ENCODE measurements at regions not wholly inside any gene's neighbourhood (a gene's known extent, or its start where the extent isn't known, plus 50 kb on each side); places are given as distances from the start of the nearest gene placed in this dataset. TPM values are rescaled to one million over a fixed set of nuclear protein-coding genes. Genes with fewer than 3 reads are reported as not detected.

DNA sequence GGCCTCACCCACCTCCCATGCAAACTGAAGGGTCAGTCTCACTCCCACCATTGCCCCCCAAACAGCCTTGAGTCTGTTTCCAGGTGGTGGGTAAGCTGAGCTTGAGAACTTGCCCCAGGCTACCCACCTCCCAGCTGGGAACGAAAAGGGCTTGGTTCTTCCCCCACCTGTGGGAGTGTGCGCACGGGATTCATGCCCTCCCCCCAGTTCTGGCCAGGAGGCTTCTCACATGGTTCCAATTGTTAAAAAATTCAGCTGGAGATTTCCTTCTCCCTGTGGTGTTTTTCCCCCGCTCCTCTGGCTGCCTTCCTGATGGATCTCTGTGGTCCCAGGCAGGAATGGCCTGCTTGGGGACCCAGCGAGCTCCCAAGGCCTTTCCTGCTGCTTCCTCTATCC, 81.8 kb upstream of the C21orf91 start:
- DNase-seq (ENCODE audit: low read depth): no peak
- H3K4me3 ChIP-seq (ENCODE audit: low read depth, low read length): no peak overlapping the region
- TF ChIP-seq CTCF (IDR thresholded peaks at IDR 0.05; ENCODE audit: insufficient read depth, low read depth, low read length): no peak

GRCh38 chr21:17900281-17900989, 81.3 kb upstream of the C21orf91 start:
- no peak for TF ChIP-seq CTCF (IDR thresholded peaks at IDR 0.05; ENCODE audit: insufficient read depth, low read depth, low read length)
- DNase-seq (ENCODE audit: low read depth): no peak
- H3K4me3 ChIP-seq (ENCODE audit: low read depth, low read length): no peak overlapping the region

DNA sequence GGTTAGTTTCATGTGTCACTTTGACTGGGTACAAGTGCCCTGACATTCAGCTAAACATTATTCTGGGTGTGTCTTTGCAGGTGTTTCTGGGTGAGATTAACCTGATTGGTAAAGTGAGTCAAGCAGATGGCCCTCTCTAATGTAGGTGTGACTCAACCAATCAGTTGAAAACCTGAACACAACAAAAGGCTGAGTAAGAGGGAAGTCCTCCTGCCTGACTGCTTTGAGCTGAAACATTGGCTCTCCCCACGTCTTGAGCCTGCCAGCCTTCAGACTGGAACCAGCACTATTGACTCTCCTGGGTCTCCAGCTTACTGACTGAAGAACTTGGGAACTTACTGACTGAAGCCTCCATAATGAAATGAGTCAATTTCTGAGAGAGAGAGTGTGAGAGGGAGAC, 70.0 kb upstream of the C21orf91 start:
- TF ChIP-seq CTCF (IDR thresholded peaks at IDR 0.05; ENCODE audit: insufficient read depth, low read depth, low read length): no peak
- H3K4me3 ChIP-seq (ENCODE audit: low read depth, low read length): no peak overlapping the region
- DNase-seq (ENCODE audit: low read depth): no peak

- no peak overlapping the region for H3K4me3 ChIP-seq (ENCODE audit: low read depth, low read length)
- no peak for TF ChIP-seq CTCF (IDR thresholded peaks at IDR 0.05; ENCODE audit: insufficient read depth, low read depth, low read length)
- no peak for DNase-seq (ENCODE audit: low read depth)
Observed at GRCh38 chr21:17869115-17869514, 50.0 kb upstream of the C21orf91 start.

Small RNAs in the stretch of these regions (small RNA-seq; reads per million reads assigned to genes)
- not detected for gene RPL37P3
